ENCODE measurements at regions not wholly inside any gene's neighbourhood (a gene's known extent, or its start where the extent isn't known, plus 50 kb on each side); places are given as distances from the start of the nearest gene placed in this dataset.

GRCh38 chr5:175032013-175032412, 307.6 kb downstream of the MSX2 start:
- H3K4me1 ChIP-seq (ENCODE audit: insufficient read depth, low read length, poor library complexity, severe bottlenecking), result no peaks in the 10 kb centered on the region
- no peaks in the 10 kb centered on the region for H4K20me1 ChIP-seq (ENCODE audit: insufficient read depth, low read length)
- no peak for TF ChIP-seq EZH2phosphoT487 (IDR thresholded peaks at IDR 0.05; ENCODE audit: borderline replicate concordance, low read depth, low read length)
- TF ChIP-seq CTCF (conservative IDR thresholded peaks at IDR 0.05; ENCODE audit: low read length), result no peak
- H3K4me3 ChIP-seq (ENCODE audit: low read depth, low read length, poor library complexity, severe bottlenecking), result no peak overlapping the region
- no peaks in the 10 kb centered on the region for H3K9me2 ChIP-seq (ENCODE audit: insufficient read depth, low read length)
- CTCF ChIA-PET (ENCODE audit: unreplicated experiment), result no interaction called here
- no peaks in the 10 kb centered on the region for H3K36me3 ChIP-seq (ENCODE audit: insufficient read depth, low read length)
- H2AFZ ChIP-seq (ENCODE audit: low read length), result no peak overlapping the region
- no peak overlapping the region for H3K4me2 ChIP-seq (ENCODE audit: low read length)
- intact Hi-C loops (cut with micrococcal nuclease; ENCODE audit: unreplicated experiment), result no loop called here
- no peak overlapping the region for H3K27ac ChIP-seq (ENCODE audit: low read depth, low read length, poor library complexity, severe bottlenecking)
- DNase-seq (ENCODE audit: low spot score), result no peak
- no peaks in the 10 kb centered on the region for H3K9me3 ChIP-seq (ENCODE audit: low read length)
- POLR2A ChIA-PET, result no interaction called here
- no peaks in the 10 kb centered on the region for H3K79me2 ChIP-seq (ENCODE audit: insufficient read depth, low read depth, low read length)
- BruUV-seq (replicated peaks), result no TSS peak

GRCh38 chr5:175027390-175027789, 303.0 kb downstream of the MSX2 start:
- no peak for DNase-seq (ENCODE audit: low spot score)
- Histone ChIP-seq H3K9me2 (ENCODE audit: insufficient read depth, low read length) (no peaks in the 10 kb centered on the region), H3K4me1 (ENCODE audit: insufficient read depth, low read length, poor library complexity, severe bottlenecking) (no peaks in the 10 kb centered on the region), H3K4me2 (ENCODE audit: low read length) (no peak overlapping the region), H3K27ac (ENCODE audit: low read depth, low read length, poor library complexity, severe bottlenecking) (no peak overlapping the region), H3K4me3 (ENCODE audit: low read depth, low read length, poor library complexity, severe bottlenecking) (no peak overlapping the region), H2AFZ (ENCODE audit: low read length) (no peak overlapping the region), H4K20me1 (ENCODE audit: insufficient read depth, low read length) (no peaks in the 10 kb centered on the region), H3K79me2 (ENCODE audit: insufficient read depth, low read depth, low read length) (no peaks in the 10 kb centered on the region), H3K9me3 (ENCODE audit: low read length) (no peaks in the 10 kb centered on the region), H3K36me3 (ENCODE audit: insufficient read depth, low read length) (no peaks in the 10 kb centered on the region)
- intact Hi-C loops (cut with micrococcal nuclease; ENCODE audit: unreplicated experiment), result no loop called here
- ChIA-PET CTCF (ENCODE audit: unreplicated experiment) (no interaction called here), POLR2A (no interaction called here)
- no TSS peak for BruUV-seq (replicated peaks)
- no peak for TF ChIP-seq CTCF (conservative IDR thresholded peaks at IDR 0.05; ENCODE audit: low read length)
- no peak for TF ChIP-seq EZH2phosphoT487 (IDR thresholded peaks at IDR 0.05; ENCODE audit: borderline replicate concordance, low read depth, low read length)

- H3K4me2 ChIP-seq (ENCODE audit: low read length), result no peak overlapping the region
- no peak for DNase-seq (ENCODE audit: low spot score)
- CTCF ChIA-PET (ENCODE audit: unreplicated experiment), result no interaction called here
- no peak overlapping the region for H2AFZ ChIP-seq (ENCODE audit: low read length)
- H4K20me1 ChIP-seq (ENCODE audit: insufficient read depth, low read length), result no peaks in the 10 kb centered on the region
- H3K9me3 ChIP-seq (ENCODE audit: low read length), result no peaks in the 10 kb centered on the region
- TF ChIP-seq CTCF (conservative IDR thresholded peaks at IDR 0.05; ENCODE audit: low read length) (no peak), EZH2phosphoT487 (IDR thresholded peaks at IDR 0.05; ENCODE audit: borderline replicate concordance, low read depth, low read length) (no peak)
- H3K4me1 ChIP-seq (ENCODE audit: insufficient read depth, low read length, poor library complexity, severe bottlenecking), result no peaks in the 10 kb centered on the region
- no peaks in the 10 kb centered on the region for H3K79me2 ChIP-seq (ENCODE audit: insufficient read depth, low read depth, low read length)
- intact Hi-C loops (cut with micrococcal nuclease; ENCODE audit: unreplicated experiment), result no loop called here
- no peaks in the 10 kb centered on the region for H3K36me3 ChIP-seq (ENCODE audit: insufficient read depth, low read length)
- H3K4me3 ChIP-seq (ENCODE audit: low read depth, low read length, poor library complexity, severe bottlenecking), result no peak overlapping the region
- no peak overlapping the region for H3K27ac ChIP-seq (ENCODE audit: low read depth, low read length, poor library complexity, severe bottlenecking)
- POLR2A ChIA-PET, result interaction anchor here (0.8 kb wide), 1 partner anchor 18 kb away, joined by 3 read pairs; no protein-coding TSS in a partner anchor
- BruUV-seq (replicated peaks), result no TSS peak
- H3K9me2 ChIP-seq (ENCODE audit: insufficient read depth, low read length), result no peaks in the 10 kb centered on the region
Measured at GRCh38 chr5:175025077-175025476, 300.7 kb downstream of the MSX2 start.
